ENCODE measurements at regions not wholly inside any gene's neighbourhood (a gene's known extent, or its start where the extent isn't known, plus 50 kb on each side); places are given as distances from the start of the nearest gene placed in this dataset.

DNA sequence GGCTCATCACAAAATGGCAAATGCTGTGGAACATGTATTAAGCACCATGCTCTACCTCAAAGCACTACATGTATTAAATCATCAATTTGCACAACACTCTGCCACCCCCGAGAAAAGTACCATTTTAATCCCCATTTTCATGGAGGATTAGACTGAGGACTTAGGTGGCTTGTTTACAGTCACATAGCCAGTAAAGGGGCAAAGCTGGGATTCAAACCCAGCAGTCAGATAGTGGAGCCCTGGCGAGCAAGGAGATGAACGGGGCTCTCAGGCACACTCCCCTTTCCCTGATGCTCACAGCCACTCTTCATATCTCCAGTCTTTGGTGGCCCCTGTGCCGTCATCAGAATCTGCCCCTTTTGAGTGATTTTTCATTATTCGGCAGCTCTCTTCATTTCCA lies 262.9 kb downstream of the DIRAS2 start:
- no peak overlapping the region for H3K4me3 ChIP-seq (ENCODE audit: insufficient read depth in 1 of 2, low read depth in 1 of 2, low read length in 2 of 2)
- H3K23ac ChIP-seq (ENCODE audit: low read length in 2 of 2): no peak overlapping the region
- no peak overlapping the region for H3K18ac ChIP-seq (ENCODE audit: low read depth in 1 of 2, low read length in 2 of 2)
- H2BK120ac ChIP-seq (ENCODE audit: low read depth, low read length): no peak overlapping the region
- no peak overlapping the region for H4K91ac ChIP-seq (ENCODE audit: low read length)
- no peaks in the 10 kb centered on the region for H3K9me3 ChIP-seq (ENCODE audit: control insufficient read depth, low read length)
- peaks cover 26% of the 10 kb centered on the region for H3K79me1 ChIP-seq (replicated peaks; ENCODE audit: low read length, poor library complexity, severe bottlenecking)
- 91% methylated on average over 5 of the region's 5 CpGs for WGBS
- no peak overlapping the region for H3K14ac ChIP-seq (ENCODE audit: low read length in 2 of 2)
- H3K27ac ChIP-seq (ENCODE audit: low read length, poor library complexity, severe bottlenecking): no peak overlapping the region
- peaks cover 0 to 14% of the 10 kb centered on the region in 2 experiments for H3K27me3 ChIP-seq (ENCODE audit: control insufficient read depth in 1 of 2, insufficient read depth in 1 of 2, low read length in 2 of 2)
- H4K8ac ChIP-seq (ENCODE audit: low read length): no peak overlapping the region
- no peak overlapping the region for H2BK12ac ChIP-seq (ENCODE audit: low read length in 2 of 2)
- H3K4me1 ChIP-seq (ENCODE audit: control insufficient read depth, insufficient read depth, low read depth, low read length): peaks cover 2% of the 10 kb centered on the region
- no peak overlapping the region for H2BK5ac ChIP-seq (ENCODE audit: low read depth, low read length, poor library complexity, severe bottlenecking)
- H2AFZ ChIP-seq (ENCODE audit: low read depth, low read length): no peak overlapping the region
- H3K36me3 ChIP-seq (ENCODE audit: control insufficient read depth in 1 of 2, insufficient read depth in 2 of 2, low read depth in 1 of 2, low read length in 2 of 2): peaks cover 0 to 27% of the 10 kb centered on the region in 2 experiments
- no peak overlapping the region for H2BK15ac ChIP-seq (ENCODE audit: low read depth, poor library complexity, severe bottlenecking)
- no peak for DNase-seq
- no peak overlapping the region for H3K4ac ChIP-seq (ENCODE audit: low read depth in 1 of 2, low read length in 2 of 2)
- no peak overlapping the region for H3K9ac ChIP-seq (ENCODE audit: low read length)
- no peak overlapping the region for H3K4me2 ChIP-seq (ENCODE audit: low read length, poor library complexity, severe bottlenecking)
- no peak overlapping the region for H2AK5ac ChIP-seq (ENCODE audit: low read length, severe bottlenecking)

DNA sequence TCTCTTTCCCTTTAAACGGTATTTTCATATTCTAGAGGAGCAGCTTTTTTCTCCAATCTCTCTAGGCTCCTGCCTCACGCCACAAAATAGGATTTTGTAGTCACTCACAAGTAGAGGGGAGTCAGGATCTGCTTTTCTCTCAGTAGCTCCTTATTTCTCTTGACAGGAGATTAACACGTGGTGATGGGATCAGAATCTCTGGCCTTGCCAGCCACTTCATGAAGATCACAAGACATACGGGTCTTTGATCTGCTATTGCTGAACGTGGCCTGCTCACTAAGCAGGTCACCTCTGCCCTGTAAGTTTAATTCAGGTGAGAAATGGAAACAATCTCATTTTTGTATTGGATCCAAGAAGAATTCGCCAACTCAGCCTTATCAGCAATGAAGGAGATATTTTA lies 257.5 kb downstream of the DIRAS2 start:
- H3K23ac ChIP-seq (ENCODE audit: low read length in 2 of 2): no peak overlapping the region
- H3K36me3 ChIP-seq (ENCODE audit: control insufficient read depth in 1 of 2, insufficient read depth in 2 of 2, low read depth in 1 of 2, low read length in 2 of 2): peaks cover 0 to 17% of the 10 kb centered on the region in 2 experiments
- H2BK5ac ChIP-seq (ENCODE audit: low read depth, low read length, poor library complexity, severe bottlenecking): no peak overlapping the region
- no peak overlapping the region for H3K4me2 ChIP-seq (ENCODE audit: low read length, poor library complexity, severe bottlenecking)
- H3K14ac ChIP-seq (ENCODE audit: low read length in 2 of 2): no peak overlapping the region
- no peak overlapping the region for H2AK5ac ChIP-seq (ENCODE audit: low read length, severe bottlenecking)
- peaks cover 0 to 5% of the 10 kb centered on the region in 2 experiments for H3K27me3 ChIP-seq (ENCODE audit: control insufficient read depth in 1 of 2, insufficient read depth in 1 of 2, low read length in 2 of 2)
- H3K4me3 ChIP-seq (ENCODE audit: insufficient read depth in 1 of 2, low read depth in 1 of 2, low read length in 2 of 2): no peak overlapping the region
- no peak overlapping the region for H3K18ac ChIP-seq (ENCODE audit: low read depth in 1 of 2, low read length in 2 of 2)
- H2BK12ac ChIP-seq (ENCODE audit: low read length in 2 of 2): no peak overlapping the region
- H4K91ac ChIP-seq (ENCODE audit: low read length): no peak overlapping the region
- no peak overlapping the region for H2BK15ac ChIP-seq (ENCODE audit: low read depth, poor library complexity, severe bottlenecking)
- no peak overlapping the region for H3K27ac ChIP-seq (ENCODE audit: low read length, poor library complexity, severe bottlenecking)
- H3K9ac ChIP-seq (ENCODE audit: low read length): no peak overlapping the region
- H3K4ac ChIP-seq (ENCODE audit: low read depth in 1 of 2, low read length in 2 of 2): no peak overlapping the region
- DNase-seq: no peak
- no peak overlapping the region for H2BK120ac ChIP-seq (ENCODE audit: low read depth, low read length)
- H3K79me1 ChIP-seq (replicated peaks; ENCODE audit: low read length, poor library complexity, severe bottlenecking): peaks cover 25% of the 10 kb centered on the region
- 77% methylated on average over 4 of the region's 6 CpGs for WGBS
- H3K4me1 ChIP-seq (ENCODE audit: control insufficient read depth, insufficient read depth, low read depth, low read length): peaks cover 2% of the 10 kb centered on the region
- H2AFZ ChIP-seq (ENCODE audit: low read depth, low read length): no peak overlapping the region
- no peaks in the 10 kb centered on the region for H3K9me3 ChIP-seq (ENCODE audit: control insufficient read depth, low read length)
- H4K8ac ChIP-seq (ENCODE audit: low read length): no peak overlapping the region

DNA sequence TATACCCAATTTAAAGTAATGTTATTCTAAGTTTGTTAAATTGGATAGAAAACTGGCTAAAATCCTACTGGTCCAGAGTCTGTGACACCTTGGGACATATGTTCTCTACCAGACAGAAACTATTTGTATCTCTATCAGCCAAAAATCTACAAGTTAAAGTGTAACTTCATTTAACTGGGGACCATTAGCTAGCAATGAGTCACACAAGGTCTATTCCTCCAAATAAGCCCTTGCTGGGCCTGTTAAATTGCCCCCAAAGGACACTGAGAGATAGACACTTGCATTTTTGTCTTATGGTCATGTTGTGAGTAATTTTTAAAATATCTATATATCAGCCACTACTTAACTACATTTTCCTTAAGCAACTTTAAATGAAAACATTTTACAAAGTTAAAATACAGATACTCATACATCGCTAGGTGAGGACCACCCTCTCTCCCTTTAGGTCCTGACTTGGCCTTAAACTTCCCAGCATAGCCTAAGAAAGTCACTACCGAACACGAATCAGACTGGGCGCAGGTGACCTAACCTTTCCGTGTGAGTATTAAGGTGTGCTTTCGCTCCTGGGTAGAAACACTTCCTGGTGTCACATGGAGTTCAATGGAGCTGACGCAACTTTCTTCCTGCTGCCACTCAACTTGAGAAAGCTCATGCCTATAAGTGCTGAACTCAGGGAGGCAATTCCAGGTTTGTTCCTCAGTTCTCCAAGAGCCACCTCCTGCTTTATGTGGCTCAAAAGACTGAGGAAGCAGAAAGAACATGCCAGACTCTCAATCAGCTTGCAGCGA lies 249.1 kb downstream of the DIRAS2 start:
- Histone ChIP-seq H3K27me3 (ENCODE audit: control insufficient read depth in 1 of 2, insufficient read depth in 1 of 2, low read length in 2 of 2) (no peaks in the 10 kb centered on the region), H3K9me3 (ENCODE audit: control insufficient read depth, low read length) (no peaks in the 10 kb centered on the region), H3K4me2 (ENCODE audit: low read length, poor library complexity, severe bottlenecking) (no peak overlapping the region), H3K36me3 (ENCODE audit: control insufficient read depth in 1 of 2, insufficient read depth in 2 of 2, low read depth in 1 of 2, low read length in 2 of 2) (no peaks in the 10 kb centered on the region), H3K4me3 (ENCODE audit: insufficient read depth in 1 of 2, low read depth in 1 of 2, low read length in 2 of 2) (no peak overlapping the region), H2BK15ac (ENCODE audit: low read depth, poor library complexity, severe bottlenecking) (no peak overlapping the region), H3K79me1 (replicated peaks; ENCODE audit: low read length, poor library complexity, severe bottlenecking) (peaks cover 6% of the 10 kb centered on the region), H2BK12ac (ENCODE audit: low read length in 2 of 2) (no peak overlapping the region), H3K18ac (ENCODE audit: low read depth in 1 of 2, low read length in 2 of 2) (no peak overlapping the region), H2AFZ (ENCODE audit: low read depth, low read length) (no peak overlapping the region), H3K4me1 (ENCODE audit: control insufficient read depth, insufficient read depth, low read depth, low read length) (peaks cover 9% of the 10 kb centered on the region), H4K8ac (ENCODE audit: low read length) (no peak overlapping the region), H2AK5ac (ENCODE audit: low read length, severe bottlenecking) (peak overlapping the region; percentile 86), H2BK5ac (ENCODE audit: low read depth, low read length, poor library complexity, severe bottlenecking) (peak overlapping the region; percentile 82), H3K14ac (ENCODE audit: low read length in 2 of 2) (no peak overlapping the region), H3K9ac (ENCODE audit: low read length) (no peak overlapping the region), H3K4ac (ENCODE audit: low read depth in 1 of 2, low read length in 2 of 2) (no peak overlapping the region), H3K23ac (ENCODE audit: low read length in 2 of 2) (no peak overlapping the region), H3K27ac (ENCODE audit: low read length, poor library complexity, severe bottlenecking) (peak overlapping the region; percentile 98), H4K91ac (ENCODE audit: low read length) (no peak overlapping the region), H2BK120ac (ENCODE audit: low read depth, low read length) (no peak overlapping the region)
- WGBS: 96% methylated on average over 8 of the region's 8 CpGs
- DNase-seq: no peak

DNA sequence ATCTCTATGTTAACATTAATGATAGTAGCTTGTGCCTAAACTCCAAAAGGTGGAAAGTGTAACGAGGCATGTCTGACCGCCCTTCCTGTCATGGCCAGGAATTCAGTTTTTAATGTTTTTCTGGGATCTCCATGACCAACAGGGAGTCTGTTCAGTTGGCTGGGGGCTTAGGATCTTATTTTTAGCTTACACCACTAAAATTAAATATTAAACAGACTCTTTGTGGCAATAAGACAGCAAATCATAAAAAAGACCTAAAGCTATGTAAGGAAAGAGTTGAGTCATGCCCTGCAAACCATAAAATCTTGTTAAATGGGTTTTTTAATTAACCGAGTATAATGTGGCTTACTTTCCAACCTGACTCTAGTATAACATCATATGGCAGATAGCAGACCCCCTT lies 247.8 kb downstream of the DIRAS2 start:
- Histone ChIP-seq H2BK5ac (ENCODE audit: low read depth, low read length, poor library complexity, severe bottlenecking) (peak overlapping the region; percentile 86), H3K9me3 (ENCODE audit: control insufficient read depth, low read length) (no peaks in the 10 kb centered on the region), H2AK5ac (ENCODE audit: low read length, severe bottlenecking) (no peak overlapping the region), H3K4me3 (ENCODE audit: insufficient read depth in 1 of 2, low read depth in 1 of 2, low read length in 2 of 2) (no peak overlapping the region), H2BK15ac (ENCODE audit: low read depth, poor library complexity, severe bottlenecking) (no peak overlapping the region), H3K9ac (ENCODE audit: low read length) (no peak overlapping the region), H2AFZ (ENCODE audit: low read depth, low read length) (no peak overlapping the region), H3K18ac (ENCODE audit: low read depth in 1 of 2, low read length in 2 of 2) (no peak overlapping the region), H3K4ac (ENCODE audit: low read depth in 1 of 2, low read length in 2 of 2) (no peak overlapping the region), H2BK120ac (ENCODE audit: low read depth, low read length) (no peak overlapping the region), H4K8ac (ENCODE audit: low read length) (no peak overlapping the region), H4K91ac (ENCODE audit: low read length) (no peak overlapping the region), H3K14ac (ENCODE audit: low read length in 2 of 2) (no peak overlapping the region), H3K36me3 (ENCODE audit: control insufficient read depth in 1 of 2, insufficient read depth in 2 of 2, low read depth in 1 of 2, low read length in 2 of 2) (no peaks in the 10 kb centered on the region), H3K4me2 (ENCODE audit: low read length, poor library complexity, severe bottlenecking) (no peak overlapping the region), H3K4me1 (ENCODE audit: control insufficient read depth, insufficient read depth, low read depth, low read length) (peaks cover 10% of the 10 kb centered on the region), H3K27ac (ENCODE audit: low read length, poor library complexity, severe bottlenecking) (peak overlapping the region; percentile 98), H3K79me1 (replicated peaks; ENCODE audit: low read length, poor library complexity, severe bottlenecking) (peaks cover 6% of the 10 kb centered on the region), H3K23ac (ENCODE audit: low read length in 2 of 2) (no peak overlapping the region), H2BK12ac (ENCODE audit: low read length in 2 of 2) (no peak overlapping the region), H3K27me3 (ENCODE audit: control insufficient read depth in 1 of 2, insufficient read depth in 1 of 2, low read length in 2 of 2) (no peaks in the 10 kb centered on the region)
- DNase-seq: no peak
- WGBS: 95% methylated on average over 3 of the region's 3 CpGs
